Upper lobe of right lung (tissue), 1 donor: ENCODE measurements at regions not wholly inside any gene's neighbourhood (a gene's known extent, or its start where the extent isn't known, plus 50 kb on each side); places are given as distances from the start of the nearest gene placed in this dataset.

Source experiments
- ATAC-seq: fragments of 200-7000 bp; cut with Tn5 transposase; one replicate; pipeline ENCODE4 v1.9.1; 2020; ENCODE audit warnings: mild to moderate bottlenecking, moderate library complexity
- DNase-seq: peaks from one replicate; pipeline ENCODE4 v3.0.0-alpha.2; 2020
- H3K27ac ChIP-seq: fragments of 200-600 bp; one replicate; pipeline ENCODE4 v1.8.0; 2022
- H3K27me3 ChIP-seq: fragments of 200-600 bp; one replicate; pipeline ENCODE4 v1.8.0; 2022; ENCODE audit warnings: mild to moderate bottlenecking
- H3K36me3 ChIP-seq: fragments of 200-600 bp; one replicate; pipeline ENCODE4 v1.8.0; 2022
- H3K4me1 ChIP-seq: fragments of 200-600 bp; one replicate; pipeline ENCODE4 v1.8.0; 2022
- H3K4me3 ChIP-seq: fragments of 200-600 bp; one replicate; pipeline ENCODE4 v1.8.0; 2022; ENCODE audit warnings: mild to moderate bottlenecking
- H3K9me3 ChIP-seq: fragments of 200-600 bp; one replicate; pipeline ENCODE4 v1.8.0; 2022
- intact Hi-C: fragments of 100-400 bp; cut with DNase I; formaldehyde crosslinking; loops from one replicate; pipeline ENCODE4 v1.11.0; 2022
- TF ChIP-seq, protein P1 (sequence below): fragments of 200-600 bp; IDR thresholded peaks from one replicate; pipeline ENCODE4 v1.8.0; 2022; ENCODE audit warnings: antibody characterized with exemption
- donor health status: DM: no; HTN: yes; CAD: no; lungs with severe emphysema.

DNA sequence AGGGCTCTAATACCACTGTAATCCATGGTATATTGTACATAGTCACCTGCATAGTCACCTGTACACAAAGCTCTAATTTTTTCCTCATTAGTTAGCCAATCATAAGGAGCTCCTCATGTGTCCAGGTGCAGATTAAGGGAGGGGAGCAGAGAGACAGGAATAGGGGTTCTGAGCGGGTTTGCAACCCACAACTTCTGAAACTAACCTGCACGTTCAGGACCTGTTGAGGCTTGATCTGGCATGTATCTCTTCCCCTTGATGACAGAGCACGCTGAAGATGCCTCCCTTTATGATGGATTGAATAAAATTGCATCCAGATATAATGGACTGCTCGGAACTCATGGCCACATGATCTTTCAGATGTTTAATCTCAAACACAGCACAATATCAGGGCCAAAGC, 144.0 kb upstream of the PRNP start:
- ATAC-seq (no peak), DNase-seq (no peak)
- no peaks in the 10 kb centered on the region for H3K36me3 ChIP-seq
- H3K27me3 ChIP-seq, result no peaks in the 10 kb centered on the region
- H3K9me3 ChIP-seq, result no peaks in the 10 kb centered on the region
- no peaks in the 10 kb centered on the region for H3K4me1 ChIP-seq
- intact Hi-C loops, result no loop called here
- TF ChIP-seq, protein P1, sequence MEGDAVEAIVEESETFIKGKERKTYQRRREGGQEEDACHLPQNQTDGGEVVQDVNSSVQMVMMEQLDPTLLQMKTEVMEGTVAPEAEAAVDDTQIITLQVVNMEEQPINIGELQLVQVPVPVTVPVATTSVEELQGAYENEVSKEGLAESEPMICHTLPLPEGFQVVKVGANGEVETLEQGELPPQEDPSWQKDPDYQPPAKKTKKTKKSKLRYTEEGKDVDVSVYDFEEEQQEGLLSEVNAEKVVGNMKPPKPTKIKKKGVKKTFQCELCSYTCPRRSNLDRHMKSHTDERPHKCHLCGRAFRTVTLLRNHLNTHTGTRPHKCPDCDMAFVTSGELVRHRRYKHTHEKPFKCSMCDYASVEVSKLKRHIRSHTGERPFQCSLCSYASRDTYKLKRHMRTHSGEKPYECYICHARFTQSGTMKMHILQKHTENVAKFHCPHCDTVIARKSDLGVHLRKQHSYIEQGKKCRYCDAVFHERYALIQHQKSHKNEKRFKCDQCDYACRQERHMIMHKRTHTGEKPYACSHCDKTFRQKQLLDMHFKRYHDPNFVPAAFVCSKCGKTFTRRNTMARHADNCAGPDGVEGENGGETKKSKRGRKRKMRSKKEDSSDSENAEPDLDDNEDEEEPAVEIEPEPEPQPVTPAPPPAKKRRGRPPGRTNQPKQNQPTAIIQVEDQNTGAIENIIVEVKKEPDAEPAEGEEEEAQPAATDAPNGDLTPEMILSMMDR, result no peak
- no peak overlapping the region for H3K4me3 ChIP-seq
- no peak overlapping the region for H3K27ac ChIP-seq

DNA sequence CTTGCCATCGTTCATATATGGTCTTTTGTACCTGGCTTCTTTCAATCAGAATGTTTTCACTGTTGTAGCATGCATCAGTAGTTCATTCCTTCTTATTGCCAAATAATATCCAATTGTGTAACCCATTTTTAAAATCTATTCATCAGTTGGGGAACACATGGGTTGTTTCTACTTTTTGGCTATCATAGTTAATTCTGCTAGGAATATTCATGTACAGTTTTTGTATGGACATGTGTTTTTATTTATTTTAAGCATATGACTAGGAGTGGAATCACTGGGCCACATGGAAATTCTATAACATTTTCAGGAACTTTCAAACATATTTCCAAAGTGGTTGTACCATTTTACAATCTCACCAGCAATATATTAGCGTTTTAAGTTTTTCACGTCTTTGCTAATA, 151.9 kb upstream of the PRNP start:
- H3K9me3 ChIP-seq, result no peaks in the 10 kb centered on the region
- intact Hi-C loops, result no loop called here
- no peak overlapping the region for H3K27ac ChIP-seq
- H3K4me1 ChIP-seq, result no peaks in the 10 kb centered on the region
- no peak for DNase-seq
- TF ChIP-seq, protein P1, result no peak
- H3K36me3 ChIP-seq, result no peaks in the 10 kb centered on the region
- peaks cover 6% of the 10 kb centered on the region for H3K27me3 ChIP-seq
- H3K4me3 ChIP-seq, result no peak overlapping the region
- ATAC-seq, result no peak

DNA sequence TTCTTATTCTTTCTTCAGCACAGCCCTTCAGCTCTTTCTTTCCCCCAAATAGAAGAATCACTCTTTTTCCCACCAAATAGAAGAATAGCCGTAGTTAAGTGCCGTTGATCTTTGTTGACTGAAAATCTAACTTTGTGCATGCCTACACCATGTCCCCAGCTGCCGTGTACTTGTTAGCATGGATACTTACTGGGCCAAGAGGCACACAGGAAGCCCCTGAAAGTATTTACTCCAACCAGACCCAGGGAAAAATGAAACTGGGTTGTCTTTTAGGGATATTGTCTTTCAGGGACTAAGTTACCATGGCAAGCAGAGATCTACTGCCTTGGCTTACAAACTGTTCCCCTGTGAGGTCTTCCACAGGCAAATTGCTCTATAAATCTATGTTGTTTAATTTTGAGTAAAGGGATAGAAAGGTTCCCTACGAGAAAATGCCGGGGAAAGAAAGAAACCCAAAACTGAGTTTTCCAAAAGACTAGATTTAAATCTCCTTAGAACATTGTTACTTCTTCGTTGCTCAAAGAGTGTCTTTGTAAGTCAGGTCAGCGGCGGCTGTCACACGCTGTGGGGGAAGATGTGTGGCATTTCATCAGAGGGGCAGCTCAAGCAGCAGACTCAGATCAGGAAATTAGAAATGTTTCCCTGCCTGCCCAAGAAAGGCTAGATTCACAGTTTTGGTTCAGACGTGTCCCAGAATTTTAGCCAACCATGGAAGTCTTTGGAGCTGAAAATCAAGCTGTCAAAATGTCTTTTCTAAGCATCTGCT, 152.7 kb upstream of the PRNP start:
- Histone ChIP-seq H3K4me3 (no peak overlapping the region), H3K27ac (no peak overlapping the region), H3K4me1 (no peaks in the 10 kb centered on the region), H3K27me3 (peaks cover 6% of the 10 kb centered on the region), H3K9me3 (no peaks in the 10 kb centered on the region), H3K36me3 (no peaks in the 10 kb centered on the region)
- TF ChIP-seq, protein P1, result no peak
- ATAC-seq, result no peak
- intact Hi-C loops, result no loop called here
- DNase-seq, result no peak

DNA sequence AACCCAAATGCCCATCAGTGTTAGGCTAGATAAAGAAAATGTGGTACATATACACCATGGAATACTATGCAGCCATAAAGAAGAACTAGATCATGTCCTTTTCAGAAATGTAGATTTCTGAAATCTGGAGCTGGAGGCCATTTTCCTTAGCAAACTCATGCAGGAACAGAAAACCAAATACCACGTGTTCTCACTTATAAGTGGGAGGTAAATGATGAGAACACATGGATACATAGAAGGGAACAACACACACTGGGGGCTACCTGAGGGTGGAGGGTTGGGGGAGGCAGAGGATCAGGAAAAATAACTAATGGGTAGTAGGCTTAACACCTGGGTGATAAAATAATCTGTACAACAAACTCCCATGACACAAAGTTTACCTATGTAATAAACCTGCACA, 153.5 kb upstream of the PRNP start:
- H3K36me3 ChIP-seq, result no peaks in the 10 kb centered on the region
- intact Hi-C loops, result no loop called here
- ATAC-seq, result no peak
- H3K4me3 ChIP-seq, result no peak overlapping the region
- peaks cover 6% of the 10 kb centered on the region for H3K27me3 ChIP-seq
- H3K4me1 ChIP-seq, result no peaks in the 10 kb centered on the region
- no peak overlapping the region for H3K27ac ChIP-seq
- H3K9me3 ChIP-seq, result no peaks in the 10 kb centered on the region
- no peak for DNase-seq
- TF ChIP-seq, protein P1, result no peak

DNA sequence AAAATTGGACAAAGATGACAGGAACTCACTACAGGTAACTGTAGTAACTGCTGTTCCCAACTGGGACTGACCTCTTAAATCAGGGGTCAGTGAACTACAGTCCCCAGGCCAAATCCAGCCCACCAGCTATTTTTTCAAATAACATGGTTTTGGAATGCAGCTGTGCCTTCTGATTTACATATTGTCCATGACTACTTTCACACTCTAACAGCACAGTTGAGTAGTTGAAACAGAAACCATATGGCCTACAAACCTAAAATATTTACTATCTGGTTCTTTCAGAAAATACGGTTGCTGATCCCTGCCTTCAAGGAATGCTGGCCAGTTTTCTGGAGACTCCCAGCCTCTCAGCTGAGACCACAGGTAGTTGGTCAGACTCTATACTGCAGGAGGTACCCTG, 161.5 kb upstream of the PRNP start:
- DNase-seq (no peak), ATAC-seq (no peak)
- no peaks in the 10 kb centered on the region for H3K9me3 ChIP-seq
- intact Hi-C loops, result no loop called here
- H3K4me1 ChIP-seq, result no peaks in the 10 kb centered on the region
- no peak overlapping the region for H3K27ac ChIP-seq
- TF ChIP-seq, protein P1, result no peak
- H3K4me3 ChIP-seq, result no peak overlapping the region
- H3K36me3 ChIP-seq, result no peaks in the 10 kb centered on the region
- peaks cover 1% of the 10 kb centered on the region for H3K27me3 ChIP-seq

DNA sequence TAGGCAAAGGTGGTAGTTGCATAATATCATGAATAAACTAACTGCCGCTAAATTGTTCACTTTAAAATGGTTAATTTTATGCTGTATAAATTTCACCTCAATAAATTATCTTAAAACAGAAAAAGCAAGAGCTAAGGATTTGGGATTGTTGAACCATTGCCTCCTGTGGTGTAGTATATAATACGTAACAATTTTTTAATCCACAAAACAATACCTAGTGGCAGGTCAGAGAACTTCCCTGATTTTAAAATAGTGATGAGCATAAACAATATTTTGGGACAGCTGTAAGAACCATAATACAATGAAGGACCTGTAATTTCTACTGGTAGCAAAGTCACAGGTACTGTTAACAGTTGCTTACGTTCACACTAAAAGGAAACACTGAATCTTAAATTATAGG, 161.9 kb upstream of the PRNP start:
- TF ChIP-seq, protein P1, result no peak
- Histone ChIP-seq H3K9me3 (no peaks in the 10 kb centered on the region), H3K36me3 (no peaks in the 10 kb centered on the region), H3K27ac (no peak overlapping the region), H3K27me3 (peaks cover 6% of the 10 kb centered on the region), H3K4me1 (no peaks in the 10 kb centered on the region), H3K4me3 (no peak overlapping the region)
- ATAC-seq (no peak), DNase-seq (no peak)
- intact Hi-C loops, result no loop called here
